Astrocyte (in vitro differentiated cells and primary cell): ENCODE measurements at regions not wholly inside any gene's neighbourhood (a gene's known extent, or its start where the extent isn't known, plus 50 kb on each side); places are given as distances from the start of the nearest gene placed in this dataset.

Experiments used
- EZH2 ChIP-seq: IDR thresholded peaks from 2 replicates; pipeline ENCODE4 v1.6.1; 2012; ENCODE audit warnings: mild to moderate bottlenecking, low read length, inconsistent platforms; ENCODE audit not compliant: insufficient read depth
- TF ChIP-seq, protein P1 (sequence below): IDR thresholded peaks from 2 replicates; pipeline ENCODE4 v1.5.1; 2011; ENCODE audit warnings: low read depth, mild to moderate bottlenecking, inconsistent platforms, low read length, moderate library complexity; ENCODE audit not compliant: insufficient read depth

DNA sequence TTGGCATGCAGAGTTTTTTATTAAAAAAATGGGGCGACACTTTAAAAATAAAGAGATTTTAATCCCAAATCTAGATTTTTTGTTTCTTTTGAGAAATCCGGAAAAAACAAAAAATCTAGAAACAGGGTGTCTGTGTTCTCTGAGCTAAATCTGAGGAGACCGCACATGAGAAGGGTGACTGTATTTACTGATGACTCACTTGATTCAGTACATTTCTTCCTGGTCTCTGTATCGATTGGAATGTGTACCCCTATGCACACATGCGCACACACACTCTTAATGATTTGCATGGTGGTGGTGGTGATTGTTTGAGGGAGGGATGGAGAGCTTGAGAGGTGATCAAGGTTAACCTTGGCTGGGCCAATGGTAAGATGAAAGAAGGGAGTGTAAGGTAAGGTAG lies 443.1 kb upstream of the THRB start:
- TF ChIP-seq, protein P1, sequence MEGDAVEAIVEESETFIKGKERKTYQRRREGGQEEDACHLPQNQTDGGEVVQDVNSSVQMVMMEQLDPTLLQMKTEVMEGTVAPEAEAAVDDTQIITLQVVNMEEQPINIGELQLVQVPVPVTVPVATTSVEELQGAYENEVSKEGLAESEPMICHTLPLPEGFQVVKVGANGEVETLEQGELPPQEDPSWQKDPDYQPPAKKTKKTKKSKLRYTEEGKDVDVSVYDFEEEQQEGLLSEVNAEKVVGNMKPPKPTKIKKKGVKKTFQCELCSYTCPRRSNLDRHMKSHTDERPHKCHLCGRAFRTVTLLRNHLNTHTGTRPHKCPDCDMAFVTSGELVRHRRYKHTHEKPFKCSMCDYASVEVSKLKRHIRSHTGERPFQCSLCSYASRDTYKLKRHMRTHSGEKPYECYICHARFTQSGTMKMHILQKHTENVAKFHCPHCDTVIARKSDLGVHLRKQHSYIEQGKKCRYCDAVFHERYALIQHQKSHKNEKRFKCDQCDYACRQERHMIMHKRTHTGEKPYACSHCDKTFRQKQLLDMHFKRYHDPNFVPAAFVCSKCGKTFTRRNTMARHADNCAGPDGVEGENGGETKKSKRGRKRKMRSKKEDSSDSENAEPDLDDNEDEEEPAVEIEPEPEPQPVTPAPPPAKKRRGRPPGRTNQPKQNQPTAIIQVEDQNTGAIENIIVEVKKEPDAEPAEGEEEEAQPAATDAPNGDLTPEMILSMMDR, result no peak
- TF ChIP-seq EZH2, result no peak
